Fibroblast of mammary gland (primary cell): ENCODE measurements at regions not wholly inside any gene's neighbourhood (a gene's known extent, or its start where the extent isn't known, plus 50 kb on each side); places are given as distances from the start of the nearest gene placed in this dataset.

ENCODE experiments used
- DNase-seq: peaks from one replicate; pipeline ENCODE4 v3.0.0-alpha.2; 2010; ENCODE audit warnings: low read depth
- H3K4me3 ChIP-seq: 2 replicates; pipeline ENCODE4 v1.5.1; 2011; ENCODE audit warnings: low read depth, mild to moderate bottlenecking, low read length, moderate library complexity; ENCODE audit not compliant: control insufficient read depth
- TF ChIP-seq, protein P1 (sequence below): conservative IDR thresholded peaks from 2 replicates; pipeline ENCODE4 v1.5.1; 2011; ENCODE audit warnings: low read depth, low read length, inconsistent platforms; ENCODE audit not compliant: control insufficient read depth, insufficient read depth

DNA sequence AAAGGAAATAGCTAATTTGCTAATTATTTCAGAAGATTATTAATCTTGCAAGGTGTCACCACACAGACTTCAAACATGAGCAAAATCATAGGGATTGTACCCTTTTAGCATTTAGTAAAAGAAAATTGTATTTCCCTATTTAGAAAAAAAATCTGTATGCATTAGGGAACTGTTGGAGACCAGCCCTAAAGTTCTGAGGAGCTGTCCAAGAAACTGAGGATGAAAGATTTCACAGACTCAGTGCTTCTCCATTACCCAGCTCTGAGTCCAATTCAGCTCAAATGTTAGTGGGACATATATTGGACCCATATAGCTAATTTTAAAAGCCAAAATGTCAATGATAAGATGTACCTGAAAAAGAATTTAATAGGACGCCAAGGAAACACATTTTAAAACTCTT is 271.7 kb downstream of the SNX10 start:
- no peak overlapping the region for H3K4me3 ChIP-seq
- no peak for DNase-seq
- TF ChIP-seq, protein P1, sequence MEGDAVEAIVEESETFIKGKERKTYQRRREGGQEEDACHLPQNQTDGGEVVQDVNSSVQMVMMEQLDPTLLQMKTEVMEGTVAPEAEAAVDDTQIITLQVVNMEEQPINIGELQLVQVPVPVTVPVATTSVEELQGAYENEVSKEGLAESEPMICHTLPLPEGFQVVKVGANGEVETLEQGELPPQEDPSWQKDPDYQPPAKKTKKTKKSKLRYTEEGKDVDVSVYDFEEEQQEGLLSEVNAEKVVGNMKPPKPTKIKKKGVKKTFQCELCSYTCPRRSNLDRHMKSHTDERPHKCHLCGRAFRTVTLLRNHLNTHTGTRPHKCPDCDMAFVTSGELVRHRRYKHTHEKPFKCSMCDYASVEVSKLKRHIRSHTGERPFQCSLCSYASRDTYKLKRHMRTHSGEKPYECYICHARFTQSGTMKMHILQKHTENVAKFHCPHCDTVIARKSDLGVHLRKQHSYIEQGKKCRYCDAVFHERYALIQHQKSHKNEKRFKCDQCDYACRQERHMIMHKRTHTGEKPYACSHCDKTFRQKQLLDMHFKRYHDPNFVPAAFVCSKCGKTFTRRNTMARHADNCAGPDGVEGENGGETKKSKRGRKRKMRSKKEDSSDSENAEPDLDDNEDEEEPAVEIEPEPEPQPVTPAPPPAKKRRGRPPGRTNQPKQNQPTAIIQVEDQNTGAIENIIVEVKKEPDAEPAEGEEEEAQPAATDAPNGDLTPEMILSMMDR: no peak

DNA sequence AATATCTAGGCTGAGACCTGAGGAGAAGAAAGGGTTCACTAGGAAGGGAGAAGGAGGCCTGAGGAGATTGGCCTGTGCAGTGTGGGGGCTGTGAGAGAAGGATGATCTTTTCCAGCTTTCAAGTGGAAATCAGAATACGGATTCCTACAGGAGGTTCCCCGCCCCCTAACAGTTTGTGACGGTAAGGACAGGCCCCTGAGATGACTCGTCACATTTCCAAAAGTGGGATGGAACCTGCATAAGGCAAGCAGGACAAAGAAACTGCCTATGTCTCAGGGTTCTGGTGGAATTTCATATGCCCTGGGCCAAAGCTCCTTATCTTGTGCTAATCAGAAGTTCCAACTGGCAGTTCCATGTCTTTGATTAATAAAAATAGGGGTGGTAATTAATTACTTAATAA is 275.6 kb downstream of the SNX10 start:
- no peak for DNase-seq
- TF ChIP-seq, protein P1: no peak
- no peak overlapping the region for H3K4me3 ChIP-seq

DNA sequence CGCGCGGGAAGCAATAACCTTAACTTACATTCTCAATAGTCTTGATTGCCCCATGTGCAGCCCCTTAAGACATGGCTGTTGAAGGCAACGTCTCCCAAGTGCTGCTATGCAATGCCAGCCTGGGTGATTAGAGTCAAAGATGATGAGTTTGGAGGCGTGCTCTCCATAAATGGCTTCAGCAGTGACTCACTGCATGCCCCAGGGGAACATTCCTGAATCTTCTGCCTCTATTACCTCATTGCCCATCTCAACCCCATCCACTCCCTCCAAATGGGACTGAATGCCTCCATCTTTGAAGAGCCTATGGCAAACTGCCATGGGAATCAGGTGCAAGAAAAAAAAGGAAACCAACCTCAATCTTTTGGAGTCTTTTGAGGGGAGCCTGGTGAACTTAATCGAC is 282.8 kb downstream of the SNX10 start:
- H3K4me3 ChIP-seq: no peak overlapping the region
- peak; percentile 27 for DNase-seq
- TF ChIP-seq, protein P1: no peak

GRCh38 chr7:26580064-26580591 is 284.3 kb downstream of the SKAP2 start:
- TF ChIP-seq, protein P1: no peak
- no peak for DNase-seq

DNA sequence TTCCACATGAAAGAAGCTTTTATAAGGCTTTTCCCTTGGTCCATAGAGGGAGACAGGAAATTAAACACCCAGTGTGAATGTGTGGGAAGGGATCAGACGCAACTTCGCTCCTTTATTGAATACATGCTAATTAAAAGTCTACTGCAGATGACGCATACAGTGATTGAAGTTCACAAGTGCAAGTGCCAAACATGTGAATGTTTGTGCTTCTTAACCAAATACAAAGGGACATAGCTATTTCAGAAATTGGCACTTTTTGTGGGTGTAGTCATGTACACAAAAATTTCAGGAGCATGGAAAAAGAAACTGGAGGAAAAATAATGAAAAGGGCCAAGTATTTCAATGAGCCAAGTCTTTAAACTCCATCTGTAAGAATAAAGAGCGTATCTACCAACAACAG is 283.7 kb downstream of the SKAP2 start:
- TF ChIP-seq, protein P1: no peak
- no peak overlapping the region for H3K4me3 ChIP-seq
- no peak for DNase-seq

More at GRCh38 chr7:26580064-26580591, 284.3 kb downstream of the SKAP2 start:
- no peak overlapping the region for H3K4me3 ChIP-seq

- H3K4me3 ChIP-seq: no peak overlapping the region
- TF ChIP-seq, protein P1: no peak
- DNase-seq: no peak
These were observed 281.2 kb downstream of the SKAP2 start for GRCh38 chr7:26583094-26583648.
